H1 (cell line): ENCODE measurements at regions not wholly inside any gene's neighbourhood (a gene's known extent, or its start where the extent isn't known, plus 50 kb on each side); places are given as distances from the start of the nearest gene placed in this dataset.

Experiments used
- CTCF ChIA-PET: fragments of 300-600 bp; sonication (Branson Sonifier 250); formaldehyde crosslinking; loops from one replicate; lab custom pipeline; 2021; ENCODE audit not compliant: partially characterized antibody; lab: Charles Lee
- POLR2A ChIA-PET: fragments of 300-600 bp; sonication (Branson Sonifier 250); formaldehyde crosslinking; loops from one replicate; lab custom pipeline; 2021; ENCODE audit warnings: inconsistent platforms; ENCODE audit not compliant: partially characterized antibody; lab: Charles Lee
- DNase-seq, 2 experiments: peaks; one replicate each; pipeline versions ENCODE4 v3.0.0 to v3.0.0-alpha.2; 2010 to 2022; ENCODE audit warnings: low spot score in 2 of 2, low read depth in 1 of 2, mixed read lengths in 1 of 2
- FAIRE-seq: peaks from 2 replicates; lab custom pipeline; 2011; peaks lifted over from hg19 to GRCh38; lab: Jason Lieb, UNC
- H2AFZ ChIP-seq: 2 replicates; pipeline ENCODE4 v1.8.1; 2012; ENCODE audit warnings: low read length, inconsistent platforms
- H2AK5ac ChIP-seq: 2 replicates; pipeline ENCODE4 v1.6.1; 2013; ENCODE audit warnings: low read depth, low read length
- H2BK120ac ChIP-seq: replicated peaks from 2 replicates; pipeline ENCODE3; 2013; ENCODE audit warnings: low read depth, low read length, inconsistent platforms
- H2BK12ac ChIP-seq: 2 replicates; pipeline ENCODE4 v1.6.1; 2013; ENCODE audit warnings: low read depth, low read length
- H2BK15ac ChIP-seq: 2 replicates; pipeline ENCODE4 v1.6.1; 2013; ENCODE audit warnings: low read length
- H2BK20ac ChIP-seq: 2 replicates; pipeline ENCODE4 v1.6.1; 2013; ENCODE audit warnings: low read length
- H2BK5ac ChIP-seq: 2 replicates; pipeline ENCODE4 v1.6.1; 2013; ENCODE audit warnings: low read depth, low read length
- H3K14ac ChIP-seq: 2 replicates; pipeline ENCODE4 v1.6.1; 2013; ENCODE audit warnings: inconsistent platforms; ENCODE audit not compliant: insufficient read length
- H3K18ac ChIP-seq: 2 replicates; pipeline ENCODE4 v1.6.1; 2013; ENCODE audit warnings: low read length; ENCODE audit errors: extremely low read depth
- H3K23ac ChIP-seq: 2 replicates; pipeline ENCODE4 v1.6.1; 2013; ENCODE audit warnings: inconsistent platforms; ENCODE audit not compliant: insufficient read length
- H3K23me2 ChIP-seq: 2 replicates; pipeline ENCODE4 v1.6.1; 2013; ENCODE audit warnings: low read depth, low read length
- H3K27ac ChIP-seq: 2 replicates; pipeline ENCODE4 v1.6.1; 2011; ENCODE audit warnings: low read depth, low read length, inconsistent platforms
- H3K27me3 ChIP-seq, 4 experiments: replicated peaks in 1 of 4; 1 replicate in 1 of 4; 2 replicates in 3 of 4; pipeline versions ENCODE4 v1.6.1 to v1.8.1; 2011 to 2013; ENCODE audit warnings: low read length in 3 of 4, mild to moderate bottlenecking in 3 of 4, inconsistent platforms in 2 of 4, mixed read lengths in 2 of 4, moderate library complexity in 1 of 4; ENCODE audit not compliant: control insufficient read depth in 3 of 4, insufficient read depth in 3 of 4; ENCODE audit errors: extremely low read depth in 1 of 4
- H3K36me3 ChIP-seq, 4 experiments: 2 replicates each; pipeline versions ENCODE4 v1.6.1 to v1.8.1; 2011 to 2013; ENCODE audit warnings: mild to moderate bottlenecking in 4 of 4, low read length in 3 of 4, moderate library complexity in 2 of 4, control low read depth in 1 of 4, inconsistent platforms in 1 of 4; ENCODE audit not compliant: insufficient read depth in 4 of 4, control insufficient read depth in 2 of 4
- H3K4ac ChIP-seq: replicated peaks from 2 replicates; pipeline ENCODE3; 2013; ENCODE audit warnings: low read length, low read depth, mixed read lengths, inconsistent platforms; ENCODE audit not compliant: insufficient read length
- H3K4me1 ChIP-seq, 4 experiments: replicated peaks in 1 of 4; 1 replicate in 1 of 4; 2 replicates in 3 of 4; pipeline versions ENCODE4 v1.6.1 to v1.8.1; 2011 to 2013; ENCODE audit warnings: low read length in 3 of 4, inconsistent platforms in 2 of 4, mixed read lengths in 1 of 4; ENCODE audit not compliant: insufficient read depth in 4 of 4, control insufficient read depth in 3 of 4
- H3K4me2 ChIP-seq, 2 experiments: 2 replicates each; pipeline versions ENCODE4 v1.6.1 to v1.8.1; 2011 to 2013; ENCODE audit warnings: low read depth in 2 of 2, low read length in 2 of 2, control low read depth in 1 of 2, inconsistent platforms in 1 of 2, mild to moderate bottlenecking in 1 of 2; ENCODE audit not compliant: insufficient read depth in 1 of 2
- H3K4me3 ChIP-seq, 4 experiments: fragments of 200-600, 300-600 bp in 1 of 4; sonication (generic), shearing (Covaris generic), sonication (Bioruptor Twin) in 1 of 4; 2 replicates each; pipeline versions ENCODE4 v1.5.1 to v1.8.1; 2011 to 2016; ENCODE audit warnings: low read length in 4 of 4, low read depth in 3 of 4, control low read depth in 2 of 4, inconsistent platforms in 2 of 4, mild to moderate bottlenecking in 2 of 4, mixed read lengths in 1 of 4, moderate library complexity in 1 of 4; ENCODE audit not compliant: insufficient read depth in 2 of 4; ENCODE audit errors: extremely low read depth in 1 of 4
- H3K56ac ChIP-seq: replicated peaks from 2 replicates; pipeline ENCODE3; 2013; ENCODE audit warnings: low read depth, mild to moderate bottlenecking, mixed read lengths, low read length, inconsistent platforms; ENCODE audit not compliant: insufficient read length
- H3K79me1 ChIP-seq: 2 replicates; pipeline ENCODE4 v1.6.1; 2013; ENCODE audit warnings: low read depth, low read length, control low read depth
- H3K79me2 ChIP-seq, 2 experiments: 2 replicates each; pipeline versions ENCODE4 v1.6.1 to v1.8.1; 2012 to 2013; ENCODE audit warnings: low read length in 2 of 2, mild to moderate bottlenecking in 2 of 2, inconsistent platforms in 1 of 2; ENCODE audit not compliant: insufficient read depth in 2 of 2, control insufficient read depth in 1 of 2
- H3K9ac ChIP-seq, 4 experiments: replicated peaks in 1 of 4; 1 replicate in 1 of 4; 2 replicates in 3 of 4; pipeline versions ENCODE4 v1.6.1 to v1.8.1; 2011 to 2013; ENCODE audit warnings: low read depth in 3 of 4, low read length in 3 of 4, control low read depth in 2 of 4, mild to moderate bottlenecking in 2 of 4, moderate library complexity in 2 of 4, inconsistent platforms in 1 of 4; ENCODE audit errors: extremely low read depth in 1 of 4
- H3K9me3 ChIP-seq, 2 experiments: 2 replicates each; pipeline versions ENCODE4 v1.6.1 to v1.8.1; 2012 to 2013; ENCODE audit warnings: mild to moderate bottlenecking in 2 of 2, moderate library complexity in 2 of 2, control low read depth in 1 of 2, inconsistent platforms in 1 of 2, low read depth in 1 of 2, low read length in 1 of 2, mixed read lengths in 1 of 2; ENCODE audit not compliant: insufficient read depth in 2 of 2
- H4K20me1 ChIP-seq, 2 experiments: replicated peaks in 1 of 2; 2 replicates each; pipeline versions ENCODE3 to v1.8.1; 2011 to 2013; ENCODE audit warnings: inconsistent platforms in 2 of 2, low read length in 2 of 2, mild to moderate bottlenecking in 1 of 2; ENCODE audit not compliant: insufficient read depth in 2 of 2, control insufficient read depth in 1 of 2
- H4K5ac ChIP-seq: 2 replicates; pipeline ENCODE4 v1.6.1; 2013; ENCODE audit warnings: low read length, low read depth, mixed read lengths, inconsistent platforms; ENCODE audit not compliant: insufficient read length
- H4K8ac ChIP-seq: 2 replicates; pipeline ENCODE4 v1.8.0; 2013; ENCODE audit warnings: mild to moderate bottlenecking, moderate library complexity, low read length, inconsistent platforms; ENCODE audit not compliant: insufficient read depth; ENCODE audit errors: extremely low read depth
- H4K91ac ChIP-seq: replicated peaks from 2 replicates; pipeline ENCODE3; 2013; ENCODE audit warnings: low read length, mixed read lengths, inconsistent platforms; ENCODE audit not compliant: insufficient read length
- BRCA1 ChIP-seq: IDR thresholded peaks from 2 replicates; pipeline ENCODE4 v1.6.1; 2012; ENCODE audit warnings: low read depth, low read length, improper control_type of control experiment
- HDAC6 ChIP-seq: IDR thresholded peaks from one replicate; pipeline ENCODE4 v1.7.1; 2012; ENCODE audit warnings: low read depth, mild to moderate bottlenecking, inconsistent platforms, low read length, moderate library complexity
- JUND ChIP-seq: IDR thresholded peaks from 2 replicates; pipeline ENCODE4 v1.6.1; 2011; ENCODE audit warnings: mild to moderate bottlenecking, improper control_type of control experiment, low read length
- NANOG ChIP-seq: IDR thresholded peaks from 2 replicates; pipeline ENCODE4 v1.6.1; 2011; ENCODE audit warnings: low read length, low read depth, mild to moderate bottlenecking, inconsistent platforms; ENCODE audit not compliant: insufficient read depth, poor library complexity, severe bottlenecking
- PHF8 ChIP-seq: fragments of 200-600 bp; sonication (generic); conservative IDR thresholded peaks from 2 replicates; pipeline ENCODE4 v1.7.1; 2012; ENCODE audit warnings: low read depth, mild to moderate bottlenecking, inconsistent platforms, low read length, moderate library complexity
- RAD21 ChIP-seq, 2 experiments: IDR thresholded peaks in 1 of 2; conservative IDR thresholded peaks in 1 of 2; 2 replicates each; pipeline ENCODE4 v1.6.1; 2011; ENCODE audit warnings: low read depth in 2 of 2, low read length in 2 of 2, improper control_type of control experiment in 1 of 2, inconsistent platforms in 1 of 2, mild to moderate bottlenecking in 1 of 2, moderate library complexity in 1 of 2
- RBBP5 ChIP-seq: IDR thresholded peaks from 2 replicates; pipeline ENCODE4 v1.7.1; 2012; ENCODE audit warnings: low read depth, mild to moderate bottlenecking, inconsistent platforms, low read length, moderate library complexity, borderline replicate concordance
- SUZ12 ChIP-seq: fragments of 200-600 bp; sonication (generic); IDR thresholded peaks from 2 replicates; pipeline ENCODE4 v1.6.1; 2012; ENCODE audit warnings: mild to moderate bottlenecking, inconsistent platforms, low read length, moderate library complexity, mixed read lengths
- TAF7 ChIP-seq: optimal IDR thresholded peaks from 2 replicates; pipeline ENCODE3; 2011; ENCODE audit warnings: low read depth, mild to moderate bottlenecking, inconsistent platforms, low read length, moderate library complexity, borderline replicate concordance
- TBP ChIP-seq: IDR thresholded peaks from 2 replicates; pipeline ENCODE4 v1.6.1; 2011; ENCODE audit warnings: low read depth, low read length, improper control_type of control experiment
- TEAD4 ChIP-seq: IDR thresholded peaks from 2 replicates; pipeline ENCODE4 v1.6.1; 2012; ENCODE audit warnings: low read depth, low read length, inconsistent platforms, mixed read lengths
- WGBS, 2 experiments: shearing (Covaris generic) in 1 of 2; methylation state at CpG; one replicate each; pipeline versions ENCODE4 v1.1.6 to v1.1.7; 2013 to 2015; ENCODE audit warnings: low lambda C conversion rate in 2 of 2, mixed read lengths in 2 of 2, inconsistent platforms in 1 of 2, low coverage in 1 of 2, missing lambda C conversion rate in 1 of 2; ENCODE audit not compliant: insufficient replicate concordance in 2 of 2, insufficient coverage in 1 of 2, insufficient read length in 1 of 2; ENCODE audit errors: extremely low coverage in 1 of 2, missing lambda C conversion rate in 1 of 2; 5-methylcytosine and 5-hydroxymethylcytosine counted together
- TF ChIP-seq, protein P1 (sequence below): IDR thresholded peaks from 2 replicates; pipeline ENCODE4 v1.6.1; 2011; ENCODE audit warnings: low read length, improper control_type of control experiment

DNA sequence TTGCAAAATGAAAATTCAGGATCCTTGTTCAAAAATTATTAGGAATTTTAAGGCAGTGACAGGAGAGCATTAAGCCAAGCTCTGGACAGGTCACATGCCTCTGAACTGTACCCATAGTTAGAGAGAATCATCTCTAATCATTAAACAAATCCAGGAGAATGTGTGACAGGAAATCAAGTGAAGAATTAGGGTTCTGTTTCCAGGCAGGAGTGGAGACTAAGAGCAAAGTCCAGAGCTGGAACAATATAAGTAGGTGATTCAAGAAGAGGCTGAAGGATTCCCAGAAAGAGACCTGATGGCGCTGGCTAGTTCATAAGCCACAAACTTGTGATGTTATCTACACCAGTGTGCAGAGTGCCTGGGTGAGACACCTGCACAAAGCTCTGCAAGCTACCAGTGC, 104.6 kb upstream of the PRKG2 start:
- no peak overlapping the region for H3K4ac ChIP-seq
- H2BK120ac ChIP-seq = no peak overlapping the region
- H3K79me1 ChIP-seq = no peaks in the 10 kb centered on the region
- no peak overlapping the region for H3K18ac ChIP-seq
- H2AFZ ChIP-seq = no peak overlapping the region
- FAIRE-seq = no peak
- H3K4me1 ChIP-seq = no peaks in the 10 kb centered on the region
- no peak overlapping the region for H3K27ac ChIP-seq
- H3K23me2 ChIP-seq = no peaks in the 10 kb centered on the region
- no peak overlapping the region for H3K14ac ChIP-seq
- no peak overlapping the region for H4K8ac ChIP-seq
- no peaks in the 10 kb centered on the region for H3K9me3 ChIP-seq
- H2BK12ac ChIP-seq = no peak overlapping the region
- no peak overlapping the region for H3K4me3 ChIP-seq
- no peaks in the 10 kb centered on the region for H3K79me2 ChIP-seq
- no peak overlapping the region for H2BK20ac ChIP-seq
- H4K91ac ChIP-seq = no peak overlapping the region
- H3K9ac ChIP-seq = no peak overlapping the region
- no peak overlapping the region for H2AK5ac ChIP-seq
- no peak for DNase-seq
- H4K5ac ChIP-seq = no peak overlapping the region
- ChIA-PET POLR2A (no interaction called here), CTCF (interaction anchor here (0.7 to 3.7 kb wide), 2 partner anchors 9 to 32 kb away, joined by 4 to 13 read pairs; no protein-coding TSS in a partner anchor)
- WGBS, 2 experiments = 100% methylated on average over 1 of the region's 1 CpG; no CpG with 5 or more reads in 1 of the 2 experiments
- no peak overlapping the region for H3K23ac ChIP-seq
- H2BK5ac ChIP-seq = no peak overlapping the region
- H3K27me3 ChIP-seq = no peaks in the 10 kb centered on the region
- H3K36me3 ChIP-seq = no peaks in the 10 kb centered on the region
- no peaks in the 10 kb centered on the region for H4K20me1 ChIP-seq
- no peak overlapping the region for H3K56ac ChIP-seq
- no peak overlapping the region for H2BK15ac ChIP-seq
- no peak overlapping the region for H3K4me2 ChIP-seq
- no peak for TF ChIP-seq TAF7
- no peak for TF ChIP-seq TEAD4
- no peak for TF ChIP-seq TBP
- TF ChIP-seq, protein P1, sequence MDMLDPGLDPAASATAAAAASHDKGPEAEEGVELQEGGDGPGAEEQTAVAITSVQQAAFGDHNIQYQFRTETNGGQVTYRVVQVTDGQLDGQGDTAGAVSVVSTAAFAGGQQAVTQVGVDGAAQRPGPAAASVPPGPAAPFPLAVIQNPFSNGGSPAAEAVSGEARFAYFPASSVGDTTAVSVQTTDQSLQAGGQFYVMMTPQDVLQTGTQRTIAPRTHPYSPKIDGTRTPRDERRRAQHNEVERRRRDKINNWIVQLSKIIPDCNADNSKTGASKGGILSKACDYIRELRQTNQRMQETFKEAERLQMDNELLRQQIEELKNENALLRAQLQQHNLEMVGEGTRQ = no peak
- TF ChIP-seq RBBP5 = no peak
- no peak for TF ChIP-seq SUZ12
- TF ChIP-seq BRCA1 = no peak
- no peak for TF ChIP-seq JUND
- no peak for TF ChIP-seq HDAC6
- no peak for TF ChIP-seq NANOG
- no peak for TF ChIP-seq PHF8
- TF ChIP-seq RAD21 (IDR thresholded peaks at IDR 0.05 in 1 of 2, conservative IDR thresholded peaks at IDR 0.05 in 1 of 2; ENCODE audit: low read depth in 2 of 2, low read length in 2 of 2) = no peak
